ENCODE measurements at regions not wholly inside any gene's neighbourhood (a gene's known extent, or its start where the extent isn't known, plus 50 kb on each side); places are given as distances from the start of the nearest gene placed in this dataset.

DNA sequence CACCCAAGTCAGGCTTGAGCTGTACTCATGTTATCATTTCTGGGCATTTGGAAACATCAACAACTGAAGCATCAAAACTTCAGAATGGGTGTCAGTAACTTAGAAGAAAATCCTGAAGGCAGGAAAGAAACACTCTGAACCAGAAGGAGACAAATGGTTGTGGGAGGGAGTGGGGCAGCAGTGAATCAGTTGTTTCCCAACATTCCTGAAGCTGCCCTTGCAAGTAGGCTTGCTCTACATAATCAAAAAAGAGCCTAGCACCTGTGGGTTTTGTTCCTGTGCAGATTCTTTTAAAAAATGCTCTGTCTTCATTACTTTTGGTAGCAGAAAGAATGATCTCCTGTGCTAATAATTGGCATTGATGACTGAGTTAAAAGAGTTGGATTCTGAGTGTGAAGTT is 424.2 kb upstream of the GRIA1 start:
- intact Hi-C loops (cut with DNase I; ENCODE audit: low total_unique reads): no loop called here
- DNase-seq (ENCODE audit: low spot score in 2 of 2): no peak
- no peak overlapping the region for H3K4me3 ChIP-seq (ENCODE audit: low read depth, poor library complexity, severe bottlenecking)
- no peak for TF ChIP-seq POLR2A (IDR thresholded peaks at IDR 0.05)
- TF ChIP-seq, protein P1, sequence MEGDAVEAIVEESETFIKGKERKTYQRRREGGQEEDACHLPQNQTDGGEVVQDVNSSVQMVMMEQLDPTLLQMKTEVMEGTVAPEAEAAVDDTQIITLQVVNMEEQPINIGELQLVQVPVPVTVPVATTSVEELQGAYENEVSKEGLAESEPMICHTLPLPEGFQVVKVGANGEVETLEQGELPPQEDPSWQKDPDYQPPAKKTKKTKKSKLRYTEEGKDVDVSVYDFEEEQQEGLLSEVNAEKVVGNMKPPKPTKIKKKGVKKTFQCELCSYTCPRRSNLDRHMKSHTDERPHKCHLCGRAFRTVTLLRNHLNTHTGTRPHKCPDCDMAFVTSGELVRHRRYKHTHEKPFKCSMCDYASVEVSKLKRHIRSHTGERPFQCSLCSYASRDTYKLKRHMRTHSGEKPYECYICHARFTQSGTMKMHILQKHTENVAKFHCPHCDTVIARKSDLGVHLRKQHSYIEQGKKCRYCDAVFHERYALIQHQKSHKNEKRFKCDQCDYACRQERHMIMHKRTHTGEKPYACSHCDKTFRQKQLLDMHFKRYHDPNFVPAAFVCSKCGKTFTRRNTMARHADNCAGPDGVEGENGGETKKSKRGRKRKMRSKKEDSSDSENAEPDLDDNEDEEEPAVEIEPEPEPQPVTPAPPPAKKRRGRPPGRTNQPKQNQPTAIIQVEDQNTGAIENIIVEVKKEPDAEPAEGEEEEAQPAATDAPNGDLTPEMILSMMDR (IDR thresholded peaks at IDR 0.05): no peak

DNA sequence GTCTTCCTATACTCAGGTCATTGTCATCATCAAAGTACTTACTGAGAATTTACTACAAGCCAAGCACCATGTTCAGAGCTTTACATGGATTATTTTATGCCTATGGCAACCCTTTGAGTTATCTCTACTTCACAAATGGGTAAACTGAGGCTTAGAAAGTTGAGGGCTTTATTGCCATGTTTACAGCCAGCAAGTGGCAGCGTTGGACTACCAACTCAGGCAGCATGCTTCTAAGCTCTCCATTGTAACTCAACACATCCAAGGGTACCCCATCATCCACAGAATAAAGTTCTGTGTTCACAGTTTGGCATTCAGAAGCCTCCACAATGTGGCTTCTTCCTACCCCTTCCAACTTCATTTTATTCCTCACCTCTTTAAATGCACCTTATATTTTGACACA is 422.6 kb upstream of the GRIA1 start:
- intact Hi-C loops (cut with DNase I; ENCODE audit: low total_unique reads): no loop called here
- 75 to 86% methylated on average over 1 of the region's 1 CpG for WGBS, 2 donors
- TF ChIP-seq, protein P1 (IDR thresholded peaks at IDR 0.05): no peak
- TF ChIP-seq POLR2A (IDR thresholded peaks at IDR 0.05): no peak
- H3K4me3 ChIP-seq (ENCODE audit: low read depth, poor library complexity, severe bottlenecking): no peak overlapping the region
- no peak for DNase-seq (ENCODE audit: low spot score in 2 of 2)

DNA sequence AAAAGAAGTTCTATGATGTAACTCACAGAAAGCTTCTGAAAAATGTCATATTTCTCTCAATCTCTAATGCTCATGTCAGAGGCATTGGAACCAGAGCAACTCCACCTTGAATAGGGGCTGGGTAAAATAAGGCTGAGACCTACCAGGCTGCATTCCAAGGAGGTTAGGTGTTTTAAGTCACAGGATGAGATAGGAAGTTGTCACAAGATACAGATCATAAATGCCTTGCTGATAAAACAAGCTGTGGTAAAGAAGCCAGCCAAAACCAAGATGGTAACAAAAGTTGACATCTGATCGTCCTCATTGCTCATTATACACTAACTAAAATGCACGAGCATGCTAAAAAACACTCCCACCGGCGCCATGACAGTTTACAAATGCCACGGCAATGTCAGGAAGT is 411.1 kb upstream of the GRIA1 start:
- H3K4me3 ChIP-seq (ENCODE audit: low read depth, poor library complexity, severe bottlenecking): no peak overlapping the region
- intact Hi-C loops (cut with DNase I; ENCODE audit: low total_unique reads): no loop called here
- TF ChIP-seq, protein P1 (IDR thresholded peaks at IDR 0.05): no peak
- no peak for TF ChIP-seq POLR2A (IDR thresholded peaks at IDR 0.05)
- WGBS, 2 donors: 74 to 80% methylated on average over 5 of the region's 5 CpGs
- DNase-seq (ENCODE audit: low spot score in 2 of 2): no peak

DNA sequence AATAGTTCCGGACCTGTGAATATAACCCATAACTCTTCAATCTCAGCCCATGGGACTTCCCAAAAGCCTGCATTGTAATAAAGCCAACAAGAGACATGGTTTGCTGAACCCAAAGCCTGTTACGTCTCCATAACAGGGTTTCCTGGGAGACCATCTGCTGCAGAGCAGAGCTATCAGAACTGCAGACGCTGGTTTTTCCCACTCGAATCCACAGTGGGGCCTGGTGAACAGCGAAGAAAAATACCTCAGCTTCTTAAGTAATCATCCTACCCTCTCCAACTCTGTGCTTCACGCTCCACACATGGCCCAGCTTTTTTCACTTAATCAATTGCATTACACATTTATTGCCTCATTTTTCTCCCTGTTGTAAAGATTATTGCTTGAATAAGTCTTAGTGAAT is 409.5 kb upstream of the GRIA1 start:
- 69 to 76% methylated on average over 6 of the region's 6 CpGs for WGBS, 2 donors

DNA sequence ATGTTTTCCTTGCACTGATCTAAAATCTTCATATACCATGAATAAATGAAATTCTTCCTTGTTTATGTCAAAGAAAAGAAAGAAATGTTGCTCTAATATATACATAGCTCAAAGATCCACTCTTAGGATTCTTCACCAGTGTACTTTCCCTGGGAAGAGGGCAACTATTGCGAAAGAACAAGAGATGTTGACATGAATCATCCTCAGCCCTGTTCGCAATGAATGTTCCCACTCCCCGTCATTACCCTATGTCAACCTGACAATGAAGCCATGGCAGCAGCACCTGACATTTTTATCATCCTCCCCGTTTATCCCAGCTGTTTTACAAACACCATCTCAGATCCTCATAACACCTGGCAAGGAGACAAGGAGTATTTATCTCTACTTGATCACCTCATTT is 409.1 kb upstream of the GRIA1 start:
- no peak overlapping the region for H3K4me3 ChIP-seq (ENCODE audit: low read depth, poor library complexity, severe bottlenecking)
- no peak for TF ChIP-seq POLR2A (IDR thresholded peaks at IDR 0.05)
- TF ChIP-seq, protein P1 (IDR thresholded peaks at IDR 0.05): no peak
- DNase-seq (ENCODE audit: low spot score in 2 of 2): no peak
- intact Hi-C loops (cut with DNase I; ENCODE audit: low total_unique reads): no loop called here
- WGBS, 2 donors: 48 to 65% methylated on average over 4 of the region's 4 CpGs

More for the DNA sequence above, 409.5 kb upstream of the GRIA1 start:
- H3K4me3 ChIP-seq (ENCODE audit: low read depth, poor library complexity, severe bottlenecking): no peak overlapping the region
- no peak for TF ChIP-seq POLR2A (IDR thresholded peaks at IDR 0.05)
- TF ChIP-seq, protein P1 (IDR thresholded peaks at IDR 0.05): no peak
- intact Hi-C loops (cut with DNase I; ENCODE audit: low total_unique reads): no loop called here
- no peak for DNase-seq (ENCODE audit: low spot score in 2 of 2)

DNA sequence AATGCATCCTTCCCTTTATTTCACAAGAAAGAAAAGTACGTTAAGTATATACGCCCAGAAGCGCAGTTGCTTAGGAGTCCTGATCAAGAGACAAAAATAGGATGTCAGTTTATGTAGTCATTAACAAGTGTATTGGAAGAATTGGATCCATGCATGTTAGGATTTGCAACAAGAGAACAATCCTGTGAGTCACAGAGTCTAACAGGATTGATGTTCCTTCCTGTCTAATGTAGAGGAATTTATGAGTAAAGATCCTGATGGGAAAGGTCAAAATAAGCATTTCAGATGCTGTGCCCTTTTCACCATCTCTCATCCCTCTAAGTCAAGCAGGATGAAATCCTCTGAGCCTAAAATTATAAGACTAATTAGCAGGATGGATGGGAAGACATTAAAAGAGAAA is 406.0 kb upstream of the GRIA1 start:
- DNase-seq (ENCODE audit: low spot score in 2 of 2): no peak
- intact Hi-C loops (cut with DNase I; ENCODE audit: low total_unique reads): no loop called here
- 54 to 73% methylated on average over 3 of the region's 3 CpGs for WGBS, 2 donors
- no peak overlapping the region for H3K4me3 ChIP-seq (ENCODE audit: low read depth, poor library complexity, severe bottlenecking)
- TF ChIP-seq, protein P1 (IDR thresholded peaks at IDR 0.05): no peak
- no peak for TF ChIP-seq POLR2A (IDR thresholded peaks at IDR 0.05)

Measured in lower leg skin (tissue), 4 donors.